Activated T-helper 2 cell treated with anti-CD3 and anti-CD28 coated beads, Interferon-gamma antibody, Interleukin-2, Interleukin-4, amounts not matched to agents 10 μg/mL and 5 μg/mL and 100 μg/mL, durations not matched to agents 14 hours and 24 hours and 36 hours (primary cell): ENCODE measurements at regions not wholly inside any gene's neighbourhood (a gene's known extent, or its start where the extent isn't known, plus 50 kb on each side); places are given as distances from the start of the nearest gene placed in this dataset.

ENCODE experiments used
- DNase-seq: peaks from one replicate; pipeline ENCODE4 v3.0.0; 2021; ENCODE audit warnings: low spot score
- H3K27ac Mint-ChIP-seq: one replicate; pipeline ENCODE4 v1.8.0; 2021; ENCODE audit warnings: mixed read lengths
- H3K27me3 Mint-ChIP-seq: one replicate; pipeline ENCODE4 v1.8.0; 2021; ENCODE audit warnings: low read depth, mixed read lengths
- H3K36me3 Mint-ChIP-seq: one replicate; pipeline ENCODE4 v1.8.0; 2021; ENCODE audit warnings: low read depth, mixed read lengths
- H3K4me1 Mint-ChIP-seq: one replicate; pipeline ENCODE4 v1.8.0; 2021; ENCODE audit warnings: low read depth, mixed read lengths
- H3K4me3 Mint-ChIP-seq: one replicate; pipeline ENCODE4 v1.8.0; 2021; ENCODE audit warnings: low read depth, mild to moderate bottlenecking, moderate library complexity, mixed read lengths
- H3K9me3 Mint-ChIP-seq: one replicate; pipeline ENCODE4 v1.8.0; 2021; ENCODE audit warnings: mixed read lengths
- intact Hi-C: fragments of 100-400 bp; cut with micrococcal nuclease; formaldehyde crosslinking; loops from one replicate; pipeline ENCODE4 v1.15.1; 2023

- Mint-ChIP-seq H3K4me3 (no peak overlapping the region), H3K36me3 (no peaks in the 10 kb centered on the region), H3K27me3 (no peaks in the 10 kb centered on the region), H3K27ac (no peak overlapping the region), H3K4me1 (no peaks in the 10 kb centered on the region), H3K9me3 (peaks cover 8% of the 10 kb centered on the region)
- intact Hi-C loops, result no loop called here
- DNase-seq, result no peak
Observed at GRCh38 chr2:83528767-83529166, 930.3 kb downstream of the SUCLG1 start.

DNA sequence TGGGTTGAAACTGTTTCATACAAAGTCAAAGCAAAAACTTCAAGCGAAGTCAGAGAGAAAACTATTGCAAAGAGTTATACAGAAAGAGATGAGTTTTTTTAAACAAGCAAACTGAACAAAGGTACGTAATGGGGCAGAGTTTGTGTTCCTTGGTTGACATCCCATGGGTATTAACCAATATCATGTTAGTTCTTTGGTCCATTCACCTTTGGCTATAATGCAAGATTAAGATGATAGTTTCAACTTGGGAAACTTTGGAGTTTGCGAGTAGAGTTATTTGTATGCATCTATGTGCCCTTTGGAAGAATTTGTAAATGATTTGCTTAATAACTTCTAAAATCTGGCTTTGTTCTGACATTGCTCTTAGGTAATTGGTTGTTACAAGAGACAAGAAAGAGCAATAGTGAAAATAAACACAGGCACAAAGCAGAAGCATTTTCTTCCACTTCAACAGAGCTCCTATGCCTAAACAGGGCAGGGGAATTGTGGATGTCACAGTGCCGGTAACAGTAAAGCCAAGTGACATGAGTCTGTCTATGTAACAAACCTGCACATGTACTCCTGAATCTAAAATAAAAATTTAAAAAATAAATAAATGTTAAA lies 936.1 kb downstream of the SUCLG1 start:
- no peaks in the 10 kb centered on the region for H3K27me3 Mint-ChIP-seq
- no peak for DNase-seq
- no peaks in the 10 kb centered on the region for H3K36me3 Mint-ChIP-seq
- peaks cover 21% of the 10 kb centered on the region for H3K9me3 Mint-ChIP-seq
- no peaks in the 10 kb centered on the region for H3K4me1 Mint-ChIP-seq
- no peak overlapping the region for H3K27ac Mint-ChIP-seq
- intact Hi-C loops, result no loop called here
- H3K4me3 Mint-ChIP-seq, result no peak overlapping the region

DNA sequence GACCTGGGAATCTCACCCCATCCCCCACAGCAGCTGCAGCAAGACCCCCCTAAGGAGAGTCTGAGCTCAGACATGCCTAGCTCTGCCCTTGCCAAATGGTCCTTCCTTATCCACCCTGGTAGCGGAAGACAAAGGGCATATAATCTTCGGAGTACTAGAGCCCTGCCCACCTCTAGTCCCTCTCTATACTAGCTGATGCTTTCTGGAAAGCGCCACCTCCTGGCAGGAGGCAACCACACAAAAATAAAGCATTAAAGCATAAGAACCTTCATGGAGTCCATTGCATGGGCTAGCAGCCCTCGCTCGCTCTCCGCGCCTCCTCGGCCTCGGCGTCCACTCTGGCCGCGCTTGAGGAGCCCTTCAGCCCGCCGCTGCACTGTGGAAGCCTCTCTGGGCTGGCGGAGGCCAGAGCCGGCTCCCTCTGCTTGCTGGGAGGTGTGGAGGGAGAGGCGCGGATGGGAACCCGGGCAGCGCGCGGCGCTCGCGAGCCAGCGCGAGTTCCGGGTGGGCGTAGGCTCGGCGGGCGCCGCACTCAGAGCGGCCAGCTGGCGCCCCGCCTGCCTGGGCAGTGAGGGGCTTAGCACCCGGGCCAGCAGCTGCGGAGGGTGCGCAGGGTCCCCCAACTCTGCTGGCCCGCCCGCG lies 941.2 kb downstream of the SUCLG1 start:
- Mint-ChIP-seq H3K4me1 (no peaks in the 10 kb centered on the region), H3K27me3 (no peaks in the 10 kb centered on the region), H3K36me3 (no peaks in the 10 kb centered on the region), H3K4me3 (no peak overlapping the region), H3K9me3 (peaks cover 32% of the 10 kb centered on the region), H3K27ac (no peak overlapping the region)
- DNase-seq, result no peak
- intact Hi-C loops, result no loop called here

GRCh38 chr2:83516503-83516902 lies 942.6 kb downstream of the SUCLG1 start:
- intact Hi-C loops, result no loop called here

GRCh38 chr2:83487451-83487850 lies 971.6 kb downstream of the SUCLG1 start:
- Mint-ChIP-seq H3K9me3 (peaks cover 13% of the 10 kb centered on the region), H3K27me3 (no peaks in the 10 kb centered on the region), H3K27ac (no peak overlapping the region), H3K4me1 (no peaks in the 10 kb centered on the region), H3K4me3 (no peak overlapping the region), H3K36me3 (no peaks in the 10 kb centered on the region)
- intact Hi-C loops, result no loop called here
- no peak for DNase-seq

More at GRCh38 chr2:83516503-83516902, 942.6 kb downstream of the SUCLG1 start:
- Mint-ChIP-seq H3K27me3 (no peaks in the 10 kb centered on the region), H3K4me3 (no peak overlapping the region), H3K27ac (no peak overlapping the region), H3K36me3 (no peaks in the 10 kb centered on the region), H3K9me3 (peaks cover 32% of the 10 kb centered on the region), H3K4me1 (no peaks in the 10 kb centered on the region)
- no peak for DNase-seq

DNA sequence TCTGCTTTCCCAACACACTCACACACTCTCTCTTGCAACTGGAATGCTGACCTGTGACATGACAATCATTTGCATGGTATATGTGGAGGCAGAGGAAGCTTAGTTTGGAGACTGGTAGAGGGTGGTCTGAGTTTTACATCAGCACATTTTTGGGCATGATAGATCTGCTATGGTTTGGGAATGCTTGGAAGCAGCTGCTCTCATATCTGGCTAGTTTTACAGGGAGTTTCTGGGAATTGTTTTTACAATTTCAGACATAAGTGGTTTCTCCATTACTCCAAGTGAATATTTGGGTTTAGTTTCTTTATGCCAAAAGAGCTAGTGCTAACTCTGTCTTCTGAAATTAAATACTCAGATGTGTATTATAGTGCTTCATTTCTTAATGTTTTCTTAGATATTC lies 977.6 kb downstream of the SUCLG1 start:
- no peak overlapping the region for H3K27ac Mint-ChIP-seq
- peaks cover 5% of the 10 kb centered on the region for H3K9me3 Mint-ChIP-seq
- no peaks in the 10 kb centered on the region for H3K27me3 Mint-ChIP-seq
- no peaks in the 10 kb centered on the region for H3K36me3 Mint-ChIP-seq
- no peak overlapping the region for H3K4me3 Mint-ChIP-seq
- DNase-seq, result no peak
- H3K4me1 Mint-ChIP-seq, result no peaks in the 10 kb centered on the region
- intact Hi-C loops, result no loop called here

DNA sequence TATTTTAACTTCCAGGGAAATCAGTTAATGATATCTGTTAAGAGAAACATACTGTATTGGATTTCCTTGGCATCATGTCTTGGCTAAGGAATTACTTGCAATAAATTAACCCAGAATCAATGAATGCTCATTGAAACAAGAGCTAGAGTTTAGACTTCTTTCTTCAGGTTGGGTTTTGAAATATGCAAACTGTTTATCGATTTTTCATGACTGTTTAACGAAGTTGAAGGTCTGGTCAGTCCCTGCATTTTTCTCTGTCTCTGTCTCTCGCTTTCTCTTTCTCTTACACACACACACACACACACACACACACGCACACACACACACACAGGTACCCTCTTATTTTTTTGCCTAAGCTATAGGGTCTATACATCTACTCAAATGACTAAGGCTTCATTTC lies 981.0 kb downstream of the SUCLG1 start:
- intact Hi-C loops, result no loop called here
- DNase-seq, result no peak
- H3K27ac Mint-ChIP-seq, result no peak overlapping the region
- no peaks in the 10 kb centered on the region for H3K27me3 Mint-ChIP-seq
- H3K9me3 Mint-ChIP-seq, result peaks cover 17% of the 10 kb centered on the region
- no peak overlapping the region for H3K4me3 Mint-ChIP-seq
- H3K36me3 Mint-ChIP-seq, result no peaks in the 10 kb centered on the region
- no peaks in the 10 kb centered on the region for H3K4me1 Mint-ChIP-seq

- intact Hi-C loops, result no loop called here
- Mint-ChIP-seq H3K4me1 (no peaks in the 10 kb centered on the region), H3K36me3 (no peaks in the 10 kb centered on the region), H3K27me3 (no peaks in the 10 kb centered on the region), H3K27ac (no peak overlapping the region), H3K4me3 (no peak overlapping the region), H3K9me3 (peaks cover 21% of the 10 kb centered on the region)
- no peak for DNase-seq
Observed at GRCh38 chr2:83475371-83475770, 983.7 kb downstream of the SUCLG1 start.

GRCh38 chr2:83471655-83472054 lies 987.4 kb downstream of the SUCLG1 start:
- no peaks in the 10 kb centered on the region for H3K27me3 Mint-ChIP-seq

GRCh38 chr2:83470928-83471327 lies 988.2 kb downstream of the SUCLG1 start:
- H3K4me3 Mint-ChIP-seq, result no peak overlapping the region
- intact Hi-C loops, result no loop called here
- peaks cover 24% of the 10 kb centered on the region for H3K9me3 Mint-ChIP-seq
- H3K27ac Mint-ChIP-seq, result no peak overlapping the region
- H3K36me3 Mint-ChIP-seq, result no peaks in the 10 kb centered on the region
- H3K27me3 Mint-ChIP-seq, result no peaks in the 10 kb centered on the region
- no peaks in the 10 kb centered on the region for H3K4me1 Mint-ChIP-seq
- no peak for DNase-seq

More at GRCh38 chr2:83471655-83472054, 987.4 kb downstream of the SUCLG1 start:
- Mint-ChIP-seq H3K4me1 (no peaks in the 10 kb centered on the region), H3K27ac (no peak overlapping the region), H3K9me3 (peaks cover 32% of the 10 kb centered on the region), H3K36me3 (no peaks in the 10 kb centered on the region), H3K4me3 (no peak overlapping the region)
- intact Hi-C loops, result no loop called here
- no peak for DNase-seq

DNA sequence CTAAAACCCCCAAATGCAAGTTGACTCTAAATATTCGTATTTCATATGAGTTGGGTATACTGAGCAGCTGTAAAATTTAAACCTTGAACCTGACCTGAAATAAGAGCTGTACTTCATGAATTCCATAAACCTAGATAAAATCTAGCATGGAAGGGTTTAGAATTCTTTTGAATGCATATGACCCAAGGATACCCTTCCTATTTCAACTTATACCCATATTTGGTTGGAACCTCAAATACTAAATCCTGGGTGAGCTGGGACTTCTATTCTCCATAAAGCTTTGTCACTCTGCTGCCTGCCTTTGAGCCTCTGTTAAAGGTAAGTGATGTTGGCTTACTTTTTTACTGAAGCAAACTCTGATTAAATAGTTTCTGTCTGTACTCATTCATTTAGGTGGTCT lies 994.6 kb downstream of the SUCLG1 start:
- Mint-ChIP-seq H3K27ac (no peak overlapping the region), H3K9me3 (peaks cover 18% of the 10 kb centered on the region), H3K27me3 (no peaks in the 10 kb centered on the region), H3K36me3 (no peaks in the 10 kb centered on the region), H3K4me1 (no peaks in the 10 kb centered on the region), H3K4me3 (no peak overlapping the region)
- intact Hi-C loops, result no loop called here
- DNase-seq, result no peak

DNA sequence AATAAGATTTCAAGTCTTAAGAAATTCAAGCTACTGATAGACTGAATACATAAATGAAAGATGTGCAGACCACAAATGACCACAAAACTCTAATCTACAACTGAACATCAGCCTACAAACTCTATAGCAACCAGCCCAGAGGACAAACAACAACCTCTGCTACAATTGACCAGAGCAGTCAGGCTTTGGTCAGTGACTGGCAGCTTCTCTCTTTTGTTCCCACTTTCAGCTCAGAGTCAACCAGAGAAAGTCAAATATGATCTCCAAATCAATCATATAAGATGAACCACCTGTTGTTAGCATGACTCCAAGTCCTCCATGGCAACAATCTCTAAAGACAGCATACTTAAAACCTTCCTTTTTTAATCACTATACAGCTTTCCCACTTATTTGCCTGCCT lies 996.2 kb downstream of the SUCLG1 start:
- no peaks in the 10 kb centered on the region for H3K27me3 Mint-ChIP-seq
- no peaks in the 10 kb centered on the region for H3K4me1 Mint-ChIP-seq
- H3K27ac Mint-ChIP-seq, result no peak overlapping the region
- H3K4me3 Mint-ChIP-seq, result no peak overlapping the region
- H3K36me3 Mint-ChIP-seq, result no peaks in the 10 kb centered on the region
- H3K9me3 Mint-ChIP-seq, result peaks cover 14% of the 10 kb centered on the region
- no peak for DNase-seq
- intact Hi-C loops, result no loop called here

GRCh38 chr2:83461135-83461534 lies 997.9 kb downstream of the SUCLG1 start:
- Mint-ChIP-seq H3K4me1 (no peaks in the 10 kb centered on the region), H3K27ac (no peak overlapping the region), H3K4me3 (no peak overlapping the region), H3K9me3 (peaks cover 9% of the 10 kb centered on the region), H3K27me3 (no peaks in the 10 kb centered on the region), H3K36me3 (no peaks in the 10 kb centered on the region)
- intact Hi-C loops, result no loop called here
- no peak for DNase-seq
